Neural progenitor cell (in vitro differentiated cells): ENCODE measurements at regions not wholly inside any gene's neighbourhood (a gene's known extent, or its start where the extent isn't known, plus 50 kb on each side); places are given as distances from the start of the nearest gene placed in this dataset.

Experiments used
- DNase-seq: peaks from one replicate; pipeline ENCODE4 v3.0.0-alpha.2; 2016; ENCODE audit warnings: low spot score
- H2AFZ ChIP-seq: fragments of 200-600 bp; sonication (generic); replicated peaks from 2 replicates; pipeline ENCODE4 v1.6.1; 2016; ENCODE audit warnings: antibody characterized with exemption
- H3F3A ChIP-seq: fragments of 200-600 bp; sonication (generic); 2 replicates; pipeline ENCODE4 v1.6.1; 2016; ENCODE audit warnings: antibody characterized with exemption, low read depth
- H3K27ac ChIP-seq: fragments of 200-600 bp; sonication (generic); 2 replicates; pipeline ENCODE4 v1.5.1; 2016; ENCODE audit warnings: mild to moderate bottlenecking
- H3K27me3 ChIP-seq: fragments of 200-600 bp; sonication (generic); 2 replicates; pipeline ENCODE4 v1.6.1; 2016; ENCODE audit warnings: mild to moderate bottlenecking, moderate library complexity
- H3K36me3 ChIP-seq: fragments of 200-600 bp; sonication (generic); 2 replicates; pipeline ENCODE4 v1.5.1; 2016
- H3K4me1 ChIP-seq: fragments of 200-600 bp; sonication (generic); 2 replicates; pipeline ENCODE4 v1.6.1; 2016; ENCODE audit warnings: mixed run types
- H3K4me2 ChIP-seq: fragments of 200-600 bp; sonication (generic); 2 replicates; pipeline ENCODE4 v1.6.1; 2016
- H3K4me3 ChIP-seq: fragments of 200-600 bp; sonication (generic); 2 replicates; pipeline ENCODE4 v1.5.1; 2016
- H3K79me2 ChIP-seq: fragments of 200-600 bp; sonication (generic); 2 replicates; pipeline ENCODE4 v1.6.1; 2016; ENCODE audit warnings: low read depth
- H3K9ac ChIP-seq: fragments of 200-600 bp; sonication (generic); 2 replicates; pipeline ENCODE4 v1.6.1; 2016
- H3K9me3 ChIP-seq: fragments of 200-600 bp; sonication (generic); 2 replicates; pipeline ENCODE4 v1.5.1; 2016; ENCODE audit warnings: low read depth
- H4K20me1 ChIP-seq: fragments of 200-600 bp; sonication (generic); 2 replicates; pipeline ENCODE4 v1.6.1; 2016; ENCODE audit warnings: low read depth
- H3K27ac Mint-ChIP-seq: 3 replicates; pipeline ENCODE4 v1.8.0; 2021; ENCODE audit warnings: mixed read lengths
- H3K27me3 Mint-ChIP-seq: 2 replicates; pipeline ENCODE4 v1.8.0; 2022; ENCODE audit warnings: low read depth, mild to moderate bottlenecking, inconsistent platforms, moderate library complexity, mixed read lengths; ENCODE audit not compliant: insufficient read depth
- H3K36me3 Mint-ChIP-seq: 3 replicates; pipeline ENCODE4 v1.8.0; 2021; ENCODE audit warnings: mixed read lengths
- H3K4me1 Mint-ChIP-seq: 3 replicates; pipeline ENCODE4 v1.8.0; 2021; ENCODE audit warnings: mixed read lengths
- H3K4me3 Mint-ChIP-seq: 3 replicates; pipeline ENCODE4 v1.8.0; 2021; ENCODE audit warnings: mild to moderate bottlenecking, moderate library complexity, mixed read lengths
- H3K9me3 Mint-ChIP-seq: 3 replicates; pipeline ENCODE4 v1.8.0; 2020; ENCODE audit warnings: mixed read lengths
- EZH2 ChIP-seq: fragments of 200-600 bp; sonication (generic); IDR thresholded peaks from 2 replicates; pipeline ENCODE4 v1.6.1; 2017; ENCODE audit warnings: antibody characterized with exemption, mild to moderate bottlenecking, moderate library complexity
- EZH2phosphoT487 ChIP-seq: fragments of 200-600 bp; sonication (generic); IDR thresholded peaks from 2 replicates; pipeline ENCODE4 v1.6.1; 2017; ENCODE audit warnings: antibody characterized with exemption
- TF ChIP-seq, protein P1 (sequence below): fragments of 200-600 bp; sonication (generic); IDR thresholded peaks from 2 replicates; pipeline ENCODE4 v1.5.1; 2017; ENCODE audit warnings: antibody characterized with exemption, mild to moderate bottlenecking

DNA sequence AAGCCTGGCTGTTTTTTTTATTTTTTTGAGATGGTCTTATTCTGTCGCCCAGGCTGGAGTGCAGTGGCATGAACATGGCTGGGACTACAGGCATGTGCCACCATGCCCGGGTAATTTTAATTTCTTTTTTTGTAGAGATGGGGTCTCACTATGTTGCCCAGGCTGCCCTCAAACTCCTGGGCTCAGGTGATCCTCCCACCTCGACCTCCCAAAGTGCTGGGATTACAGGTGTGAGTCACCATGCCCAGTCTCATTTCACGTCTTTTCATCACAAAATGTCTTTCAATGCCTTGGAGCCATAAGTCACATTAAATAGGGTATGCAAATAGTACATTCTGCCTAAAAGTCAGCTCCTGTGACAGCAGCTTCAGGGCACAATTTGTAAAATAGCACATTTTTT lies 52.8 kb downstream of the SOX2 start:
- no peaks in the 10 kb centered on the region for H3K9me3 ChIP-seq
- H3K9me3 Mint-ChIP-seq = no peaks in the 10 kb centered on the region
- H3K4me3 Mint-ChIP-seq = no peak overlapping the region
- H2AFZ ChIP-seq = no peak overlapping the region
- no peaks in the 10 kb centered on the region for H3K36me3 Mint-ChIP-seq
- H3K4me1 ChIP-seq = peaks cover 17% of the 10 kb centered on the region
- no peak overlapping the region for H3K4me2 ChIP-seq
- peaks cover 3% of the 10 kb centered on the region for H3F3A ChIP-seq
- no peak overlapping the region for H3K4me3 ChIP-seq
- H3K79me2 ChIP-seq = no peaks in the 10 kb centered on the region
- peaks cover 25% of the 10 kb centered on the region for H3K4me1 Mint-ChIP-seq
- no peak overlapping the region for H3K27ac Mint-ChIP-seq
- no peak for DNase-seq
- H3K27ac ChIP-seq = no peak overlapping the region
- no peaks in the 10 kb centered on the region for H4K20me1 ChIP-seq
- H3K27me3 ChIP-seq = no peaks in the 10 kb centered on the region
- TF ChIP-seq EZH2phosphoT487 (no peak), EZH2 (no peak)
- TF ChIP-seq, protein P1, sequence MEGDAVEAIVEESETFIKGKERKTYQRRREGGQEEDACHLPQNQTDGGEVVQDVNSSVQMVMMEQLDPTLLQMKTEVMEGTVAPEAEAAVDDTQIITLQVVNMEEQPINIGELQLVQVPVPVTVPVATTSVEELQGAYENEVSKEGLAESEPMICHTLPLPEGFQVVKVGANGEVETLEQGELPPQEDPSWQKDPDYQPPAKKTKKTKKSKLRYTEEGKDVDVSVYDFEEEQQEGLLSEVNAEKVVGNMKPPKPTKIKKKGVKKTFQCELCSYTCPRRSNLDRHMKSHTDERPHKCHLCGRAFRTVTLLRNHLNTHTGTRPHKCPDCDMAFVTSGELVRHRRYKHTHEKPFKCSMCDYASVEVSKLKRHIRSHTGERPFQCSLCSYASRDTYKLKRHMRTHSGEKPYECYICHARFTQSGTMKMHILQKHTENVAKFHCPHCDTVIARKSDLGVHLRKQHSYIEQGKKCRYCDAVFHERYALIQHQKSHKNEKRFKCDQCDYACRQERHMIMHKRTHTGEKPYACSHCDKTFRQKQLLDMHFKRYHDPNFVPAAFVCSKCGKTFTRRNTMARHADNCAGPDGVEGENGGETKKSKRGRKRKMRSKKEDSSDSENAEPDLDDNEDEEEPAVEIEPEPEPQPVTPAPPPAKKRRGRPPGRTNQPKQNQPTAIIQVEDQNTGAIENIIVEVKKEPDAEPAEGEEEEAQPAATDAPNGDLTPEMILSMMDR = no peak
- peaks cover 3% of the 10 kb centered on the region for H3K27me3 Mint-ChIP-seq
- H3K9ac ChIP-seq = no peak overlapping the region
- no peaks in the 10 kb centered on the region for H3K36me3 ChIP-seq

DNA sequence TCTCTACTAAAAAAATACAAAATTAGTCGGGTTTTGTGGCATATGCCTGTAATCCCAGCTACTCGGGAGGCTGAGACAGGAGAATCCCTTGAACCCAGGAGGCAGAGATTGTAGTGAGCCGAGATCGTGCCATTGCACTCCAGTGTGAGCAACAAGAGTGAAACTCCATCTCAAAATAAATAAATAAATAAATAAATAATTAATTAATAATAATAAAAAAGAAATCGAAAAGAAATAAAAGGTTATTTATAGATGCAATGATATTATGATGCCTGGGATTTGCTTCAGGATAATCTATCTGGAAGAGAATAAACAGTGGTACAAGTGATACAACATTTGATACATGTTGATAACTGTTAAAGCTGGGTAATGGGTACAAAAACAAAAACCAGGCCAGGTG lies 58.6 kb downstream of the SOX2 start:
- no peak overlapping the region for H3K4me2 ChIP-seq
- TF ChIP-seq, protein P1 = no peak
- no peak for TF ChIP-seq EZH2phosphoT487
- no peak for TF ChIP-seq EZH2
- H3F3A ChIP-seq = peaks cover 3% of the 10 kb centered on the region
- H3K9ac ChIP-seq = no peak overlapping the region
- H3K36me3 Mint-ChIP-seq = no peaks in the 10 kb centered on the region
- no peak overlapping the region for H2AFZ ChIP-seq
- H3K4me1 ChIP-seq = peaks cover 11% of the 10 kb centered on the region
- H3K27ac Mint-ChIP-seq = no peak overlapping the region
- no peak for DNase-seq
- no peaks in the 10 kb centered on the region for H3K36me3 ChIP-seq
- no peak overlapping the region for H3K27ac ChIP-seq
- H3K9me3 ChIP-seq = no peaks in the 10 kb centered on the region
- no peaks in the 10 kb centered on the region for H4K20me1 ChIP-seq
- no peak overlapping the region for H3K4me3 Mint-ChIP-seq
- H3K9me3 Mint-ChIP-seq = no peaks in the 10 kb centered on the region
- no peak overlapping the region for H3K4me3 ChIP-seq
- H3K79me2 ChIP-seq = no peaks in the 10 kb centered on the region
- no peaks in the 10 kb centered on the region for H3K27me3 ChIP-seq
- peaks cover 15% of the 10 kb centered on the region for H3K4me1 Mint-ChIP-seq
- H3K27me3 Mint-ChIP-seq = no peaks in the 10 kb centered on the region

DNA sequence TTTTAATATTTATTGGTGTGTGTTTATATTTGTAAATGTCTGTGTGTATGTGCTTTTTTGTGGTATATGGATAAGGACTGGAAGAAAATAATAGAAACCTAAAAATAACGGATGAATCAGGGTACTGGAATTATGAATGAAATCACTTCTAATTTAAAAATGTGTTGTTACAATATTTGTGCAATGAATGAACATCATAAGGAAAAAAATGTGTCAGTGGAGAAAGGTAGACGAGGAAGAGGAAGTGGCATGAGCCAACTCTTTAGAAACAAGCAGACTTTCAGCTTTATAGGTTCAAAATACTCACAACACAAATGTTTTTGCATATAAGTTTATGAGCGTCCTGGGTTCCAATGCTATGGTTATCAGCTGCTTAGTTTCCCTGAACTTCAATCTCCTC lies 59.4 kb downstream of the SOX2 start:
- no peaks in the 10 kb centered on the region for H3K9me3 ChIP-seq
- no peaks in the 10 kb centered on the region for H3F3A ChIP-seq
- Mint-ChIP-seq H3K27ac (no peak overlapping the region), H3K9me3 (no peaks in the 10 kb centered on the region), H3K4me1 (peaks cover 7% of the 10 kb centered on the region), H3K4me3 (no peak overlapping the region), H3K36me3 (no peaks in the 10 kb centered on the region), H3K27me3 (no peaks in the 10 kb centered on the region)
- H3K4me1 ChIP-seq = peaks cover 3% of the 10 kb centered on the region
- H2AFZ ChIP-seq = no peak overlapping the region
- H3K4me2 ChIP-seq = no peak overlapping the region
- DNase-seq = no peak
- no peaks in the 10 kb centered on the region for H3K36me3 ChIP-seq
- H3K27ac ChIP-seq = no peak overlapping the region
- no peaks in the 10 kb centered on the region for H3K27me3 ChIP-seq
- H3K9ac ChIP-seq = no peak overlapping the region
- H4K20me1 ChIP-seq = no peaks in the 10 kb centered on the region
- H3K79me2 ChIP-seq = no peaks in the 10 kb centered on the region
- no peak overlapping the region for H3K4me3 ChIP-seq
- TF ChIP-seq EZH2phosphoT487 (no peak), EZH2 (no peak)
- TF ChIP-seq, protein P1 = no peak

DNA sequence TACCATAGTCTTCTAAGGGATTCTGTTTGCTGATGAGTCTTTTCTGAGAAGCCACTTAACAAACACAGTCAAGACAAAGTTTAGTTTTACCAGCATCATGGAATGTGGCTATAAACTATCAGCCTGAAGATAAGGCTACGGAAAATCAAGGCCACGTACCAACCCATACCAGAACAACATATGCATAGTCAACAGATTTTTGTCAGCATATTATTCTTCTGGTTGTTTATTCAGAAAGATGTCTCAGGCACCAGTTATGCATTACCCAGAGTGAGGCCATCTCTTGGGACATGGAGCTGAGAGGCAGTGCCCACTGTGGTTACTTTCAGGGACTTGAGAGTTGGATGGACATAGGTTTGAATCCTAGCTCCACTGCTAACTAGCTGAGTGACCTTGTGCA lies 60.4 kb downstream of the SOX2 start:
- Histone ChIP-seq H3K4me3 (no peak overlapping the region), H2AFZ (no peak overlapping the region), H3K4me2 (no peak overlapping the region), H3F3A (no peaks in the 10 kb centered on the region), H3K27me3 (no peaks in the 10 kb centered on the region), H4K20me1 (no peaks in the 10 kb centered on the region), H3K27ac (no peak overlapping the region), H3K79me2 (no peaks in the 10 kb centered on the region), H3K36me3 (no peaks in the 10 kb centered on the region), H3K9me3 (no peaks in the 10 kb centered on the region), H3K9ac (no peak overlapping the region), H3K4me1 (no peaks in the 10 kb centered on the region)
- peaks cover 7% of the 10 kb centered on the region for H3K4me1 Mint-ChIP-seq
- H3K27me3 Mint-ChIP-seq = no peaks in the 10 kb centered on the region
- no peak overlapping the region for H3K4me3 Mint-ChIP-seq
- H3K9me3 Mint-ChIP-seq = no peaks in the 10 kb centered on the region
- no peak for DNase-seq
- no peak overlapping the region for H3K27ac Mint-ChIP-seq
- no peak for TF ChIP-seq EZH2phosphoT487
- no peak for TF ChIP-seq EZH2
- TF ChIP-seq, protein P1 = no peak
- no peaks in the 10 kb centered on the region for H3K36me3 Mint-ChIP-seq
